DMS53 treated with DMSO at 0.1 percent for 48 hours (cell line): ENCODE measurements at regions not wholly inside any gene's neighbourhood (a gene's known extent, or its start where the extent isn't known, plus 50 kb on each side); places are given as distances from the start of the nearest gene placed in this dataset.
"Not testable (repeated sequence)": the region's sequence is repeated elsewhere in the genome, so short reads cannot be mapped to it uniquely, and the experiment has no call there.

Experiments used
- DNase-seq: peaks from one replicate; lab custom pipeline; 2025; ENCODE audit not compliant: unreplicated experiment; lab: John Stamatoyannopoulos, UW

DNA sequence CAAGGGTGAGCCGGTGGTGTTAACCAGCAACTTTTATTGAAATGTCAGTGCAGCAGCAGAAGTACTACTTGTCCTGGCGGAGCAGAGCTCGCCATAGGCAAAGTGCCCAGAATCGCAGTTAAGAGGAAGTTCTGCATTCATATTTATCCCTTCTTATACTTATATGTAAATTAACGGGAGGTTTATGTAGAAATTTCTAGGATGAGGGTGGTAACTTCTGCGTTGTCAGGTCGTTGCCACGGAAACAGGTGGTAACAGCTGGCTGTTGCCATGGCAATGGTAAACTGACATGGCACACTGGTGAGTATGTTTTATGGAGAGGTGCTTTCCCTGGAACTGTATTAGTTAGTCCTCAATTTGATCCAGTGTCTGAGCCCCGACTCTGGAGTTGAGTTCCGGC is 2494.9 kb upstream of the PCDH20 start:
- no peak for DNase-seq

DNA sequence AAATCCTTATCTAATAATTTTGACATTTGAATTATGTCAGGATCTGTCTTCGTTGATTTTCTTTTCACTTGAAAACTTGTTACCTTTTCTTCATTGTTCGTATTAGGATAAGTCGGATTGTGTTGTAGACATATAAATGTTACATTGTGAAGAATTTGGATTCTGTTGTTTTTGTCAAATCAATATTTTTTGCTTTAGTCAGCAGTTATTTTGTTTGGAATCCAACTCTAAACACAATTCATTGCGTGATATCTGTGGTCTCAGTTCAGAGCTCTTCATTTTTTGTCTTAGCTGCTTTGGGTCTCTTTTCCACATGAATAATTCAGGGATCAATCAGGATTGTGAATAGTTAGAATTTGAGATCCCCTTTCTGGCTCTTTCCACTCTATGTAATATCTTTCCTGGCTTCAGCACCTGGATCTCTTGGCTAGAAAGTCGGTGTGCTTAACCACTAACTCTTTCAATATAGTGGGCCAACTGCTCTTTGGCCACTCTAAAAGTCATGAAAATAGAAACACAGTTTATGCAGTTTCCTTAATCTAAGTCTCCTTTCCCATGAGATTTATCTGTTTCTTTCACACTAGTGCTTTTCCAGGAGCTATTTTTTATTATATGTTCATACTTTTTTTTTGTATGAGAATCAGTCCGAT is 2494.2 kb upstream of the PCDH20 start:
- DNase-seq, result no peak

GRCh38 chr13:63902141-63902540 is 2486.5 kb upstream of the PCDH20 start:
- DNase-seq, result no peak

DNA sequence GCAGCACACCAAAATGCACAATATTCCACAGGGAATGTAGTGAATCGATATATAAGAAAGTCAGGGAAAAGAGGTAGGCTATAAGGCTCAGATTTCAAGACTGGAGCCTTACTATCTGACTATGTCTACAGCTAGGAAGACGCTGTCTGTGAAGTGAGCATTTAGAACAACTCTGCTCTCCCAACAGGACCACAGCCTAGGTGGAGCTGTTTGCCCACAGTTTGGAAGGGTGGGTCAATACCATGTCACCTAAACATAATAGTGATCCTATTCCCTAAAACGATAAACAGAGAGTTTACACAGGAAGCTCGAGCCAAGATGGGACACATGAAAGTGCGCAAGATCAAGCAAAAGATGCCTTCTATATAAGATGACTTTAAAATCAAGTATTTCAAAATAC is 2486.0 kb upstream of the PCDH20 start:
- no peak for DNase-seq

DNA sequence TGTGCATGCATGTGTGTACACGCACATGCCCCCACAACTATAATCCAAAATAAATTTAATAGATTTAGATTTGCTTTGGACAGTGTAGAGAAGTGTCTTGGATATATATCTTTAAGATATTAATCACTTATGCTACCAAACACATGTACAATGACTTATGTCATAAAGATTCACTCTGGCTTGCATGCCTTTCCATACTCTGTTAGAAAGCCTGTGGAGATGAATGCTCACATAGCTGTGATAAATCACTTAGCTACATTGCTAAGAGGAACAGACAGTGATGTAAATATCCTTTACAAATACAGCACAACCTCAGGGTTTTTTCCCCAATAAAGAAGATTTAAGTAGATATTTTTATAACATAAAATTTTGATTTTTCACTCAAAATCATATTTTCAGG is 2484.8 kb upstream of the PCDH20 start:
- DNase-seq, result no peak

DNA sequence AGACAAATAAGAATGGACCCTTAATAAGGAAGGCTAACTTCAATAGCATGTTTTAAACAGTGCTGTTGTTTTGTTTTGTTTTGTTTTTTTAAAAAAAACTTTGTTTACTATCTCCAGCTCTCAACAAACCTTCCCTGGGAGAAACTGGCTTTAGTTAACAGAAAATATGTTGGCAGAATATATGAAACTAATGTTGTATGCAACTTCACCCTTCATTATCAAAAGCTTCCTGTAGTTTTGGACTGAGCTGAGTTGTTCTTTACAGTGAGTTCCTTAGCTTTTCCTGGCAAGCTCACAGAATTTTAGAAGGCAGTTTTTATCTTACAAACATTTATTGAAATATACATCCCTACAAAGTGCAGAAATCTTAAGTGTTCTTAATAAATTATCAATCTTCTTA is 2480.7 kb upstream of the PCDH20 start:
- DNase-seq, result no peak

- no peak for DNase-seq
Measured at GRCh38 chr13:63882052-63882451, 2466.4 kb upstream of the PCDH20 start.

GRCh38 chr13:63880705-63881104 is 2465.1 kb upstream of the PCDH20 start:
- no peak for DNase-seq

GRCh38 chr13:63873936-63874335 is 2458.3 kb upstream of the PCDH20 start:
- no peak for DNase-seq

DNA sequence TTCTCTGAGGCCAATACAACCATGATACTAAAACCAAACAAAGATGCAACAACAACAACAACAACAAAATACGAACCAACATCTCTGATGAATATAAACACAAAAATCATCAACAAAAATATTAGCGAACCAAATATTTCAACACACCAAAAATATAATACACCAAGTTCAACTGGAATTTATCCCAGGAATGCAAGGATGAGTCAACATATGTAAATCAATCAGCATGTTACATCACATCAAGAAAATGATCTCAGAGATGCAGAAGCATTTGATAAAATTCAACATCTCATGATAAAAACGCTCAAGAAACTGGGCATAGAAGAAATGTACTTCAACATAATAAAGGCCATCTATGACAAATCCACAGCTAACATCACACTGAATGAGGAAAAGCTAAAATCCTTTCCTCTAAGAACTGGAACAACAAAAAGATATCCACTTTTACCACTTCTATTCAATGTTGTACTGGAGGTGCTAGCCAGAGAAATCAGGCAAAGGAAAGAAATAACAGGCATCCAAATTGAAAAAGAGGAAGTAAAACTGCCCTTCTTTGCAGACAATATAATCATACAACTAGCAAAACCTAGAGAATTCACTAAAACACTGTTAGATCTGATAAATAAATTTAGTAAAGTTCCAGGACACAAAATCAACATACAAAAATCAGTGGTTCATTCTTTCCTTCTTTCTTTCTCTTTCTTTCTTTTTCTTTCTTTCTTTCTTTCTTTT is 2448.7 kb upstream of the PCDH20 start:
- no peak for DNase-seq

GRCh38 chr13:63855457-63856118 is 2439.9 kb upstream of the PCDH20 start:
- DNase-seq, result no peak

- DNase-seq, result no peak
Measured at GRCh38 chr13:63853816-63854215, 2438.2 kb upstream of the PCDH20 start.

GRCh38 chr13:63851526-63851925 is 2435.9 kb upstream of the PCDH20 start:
- no peak for DNase-seq

DNA sequence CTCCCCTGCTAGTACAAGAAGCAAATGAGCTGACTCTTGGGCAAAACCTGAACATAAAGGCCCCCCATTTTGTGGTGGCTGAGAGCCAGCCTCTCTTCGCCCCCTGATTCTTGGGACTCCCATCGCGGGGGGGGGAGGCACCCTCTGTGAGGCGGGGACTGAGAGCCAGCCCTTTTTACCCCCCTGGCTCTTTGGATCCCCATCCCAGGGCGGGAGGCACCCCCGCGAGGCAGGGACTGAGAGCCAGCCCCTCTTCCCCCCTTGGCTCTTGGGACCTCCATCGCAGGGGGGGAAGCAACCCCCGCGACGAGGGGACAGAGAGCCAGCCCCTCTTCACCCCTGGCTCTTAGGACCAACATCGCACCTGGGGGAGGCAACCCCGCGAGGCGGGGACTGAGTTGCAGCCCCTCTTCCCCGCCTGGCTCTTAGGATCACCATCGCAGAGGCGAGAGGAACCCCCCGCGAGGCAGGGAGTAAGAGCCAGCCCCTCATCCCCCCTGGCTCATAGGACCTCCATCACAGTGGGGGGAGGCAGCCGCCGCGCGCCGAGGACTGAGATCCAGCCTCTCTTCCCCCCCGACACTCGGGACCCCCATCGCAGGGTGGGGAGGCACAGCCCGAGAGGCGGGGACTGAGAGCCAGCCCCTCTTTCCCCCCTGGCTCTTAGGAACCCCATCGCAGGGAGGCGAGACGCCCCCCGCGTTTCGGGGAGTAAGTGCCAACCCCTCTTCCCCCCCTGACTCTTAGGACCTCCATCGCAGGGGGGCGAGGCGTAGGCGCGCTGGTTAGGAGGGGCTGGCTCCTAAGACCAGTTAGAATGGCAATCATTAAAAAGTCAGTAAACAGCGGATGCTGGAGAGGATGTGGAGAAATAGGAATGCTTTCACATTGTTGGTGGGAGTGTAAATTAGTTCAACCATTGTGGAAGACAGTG is 2428.4 kb upstream of the PCDH20 start:
- no peak for DNase-seq

- DNase-seq, result no peak
Measured at GRCh38 chr13:63842102-63842501, 2426.5 kb upstream of the PCDH20 start.

GRCh38 chr13:63840551-63841421 is 2425.1 kb upstream of the PCDH20 start:
- DNase-seq, result no peak

- no peak for DNase-seq
Measured at GRCh38 chr13:63838366-63839110, 2422.9 kb upstream of the PCDH20 start.

GRCh38 chr13:63837701-63838100 is 2422.1 kb upstream of the PCDH20 start:
- DNase-seq, result not testable (repeated sequence)

DNA sequence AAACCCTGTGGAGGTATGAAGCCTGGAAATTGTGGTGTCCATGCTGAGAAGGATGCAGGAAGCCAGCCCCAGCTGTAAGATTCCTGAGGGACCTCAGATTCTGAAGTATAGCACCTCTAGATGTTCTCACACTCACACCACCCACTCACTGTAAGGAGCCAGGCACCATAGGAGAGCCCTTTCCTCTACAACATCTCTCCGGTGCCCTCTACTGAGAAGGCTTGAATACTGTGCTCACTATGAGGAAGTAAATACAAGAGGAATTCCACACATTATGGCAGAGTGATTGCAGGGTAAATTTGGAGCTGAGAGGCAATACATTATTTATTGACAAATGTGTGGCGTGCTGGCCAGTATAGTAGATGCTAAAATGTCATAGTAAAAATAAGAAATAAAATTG is 2414.0 kb upstream of the PCDH20 start:
- not testable (repeated sequence) for DNase-seq

DNA sequence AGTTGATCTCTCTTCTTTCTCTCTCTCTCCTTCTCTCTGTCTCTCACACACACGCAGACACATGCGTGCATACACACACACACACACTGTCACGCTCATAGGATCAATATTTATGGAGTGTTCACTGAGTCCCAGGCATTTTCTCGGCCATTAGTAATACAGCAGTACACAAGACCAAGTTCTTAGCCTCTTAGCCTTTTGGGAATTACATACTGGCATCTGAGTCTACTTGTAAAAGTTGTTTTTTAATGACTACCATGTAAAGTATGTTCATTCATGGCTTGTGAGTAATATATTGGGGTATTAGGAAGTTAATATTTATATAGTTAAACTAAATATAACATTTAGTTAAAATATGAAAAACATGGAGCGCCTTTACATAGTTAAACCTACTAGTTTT is 2406.1 kb upstream of the PCDH20 start:
- DNase-seq, result not testable (repeated sequence)
